ENCODE measurements at regions not wholly inside any gene's neighbourhood (a gene's known extent, or its start where the extent isn't known, plus 50 kb on each side); places are given as distances from the start of the nearest gene placed in this dataset.

- Mint-ChIP-seq H3K27me3 (no peaks in the 10 kb centered on the region), H3K9me3 (peaks cover 22% of the 10 kb centered on the region), H3K27ac (no peak overlapping the region), H3K4me1 (ENCODE audit: low read depth) (no peaks in the 10 kb centered on the region), H3K36me3 (ENCODE audit: low read depth) (no peaks in the 10 kb centered on the region), H3K4me3 (no peak overlapping the region)
- intact Hi-C loops (cut with DNase I, micrococcal nuclease): no loop called here
- ChIA-PET POLR2A (no interaction called here), CTCF (no interaction called here)
- TF ChIP-seq, protein P1, sequence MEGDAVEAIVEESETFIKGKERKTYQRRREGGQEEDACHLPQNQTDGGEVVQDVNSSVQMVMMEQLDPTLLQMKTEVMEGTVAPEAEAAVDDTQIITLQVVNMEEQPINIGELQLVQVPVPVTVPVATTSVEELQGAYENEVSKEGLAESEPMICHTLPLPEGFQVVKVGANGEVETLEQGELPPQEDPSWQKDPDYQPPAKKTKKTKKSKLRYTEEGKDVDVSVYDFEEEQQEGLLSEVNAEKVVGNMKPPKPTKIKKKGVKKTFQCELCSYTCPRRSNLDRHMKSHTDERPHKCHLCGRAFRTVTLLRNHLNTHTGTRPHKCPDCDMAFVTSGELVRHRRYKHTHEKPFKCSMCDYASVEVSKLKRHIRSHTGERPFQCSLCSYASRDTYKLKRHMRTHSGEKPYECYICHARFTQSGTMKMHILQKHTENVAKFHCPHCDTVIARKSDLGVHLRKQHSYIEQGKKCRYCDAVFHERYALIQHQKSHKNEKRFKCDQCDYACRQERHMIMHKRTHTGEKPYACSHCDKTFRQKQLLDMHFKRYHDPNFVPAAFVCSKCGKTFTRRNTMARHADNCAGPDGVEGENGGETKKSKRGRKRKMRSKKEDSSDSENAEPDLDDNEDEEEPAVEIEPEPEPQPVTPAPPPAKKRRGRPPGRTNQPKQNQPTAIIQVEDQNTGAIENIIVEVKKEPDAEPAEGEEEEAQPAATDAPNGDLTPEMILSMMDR (IDR thresholded peaks at IDR 0.05): no peak
- no peak for ATAC-seq (ENCODE audit: poor library complexity)
- Histone ChIP-seq H3K36me3 (ENCODE audit: insufficient read depth, low read length) (no peaks in the 10 kb centered on the region), H3K4me3 (ENCODE audit: low read length) (no peak overlapping the region), H3K4me1 (ENCODE audit: insufficient read depth, low read length) (no peaks in the 10 kb centered on the region), H3K27ac (ENCODE audit: low read depth in 1 of 2, low read length in 2 of 2) (no peak overlapping the region), H3K9me3 (ENCODE audit: control insufficient read depth in 1 of 2, insufficient read depth in 1 of 2, low read length in 2 of 2) (peaks cover 4 to 7% of the 10 kb centered on the region in 2 experiments), H3K27me3 (ENCODE audit: control insufficient read depth in 1 of 2, insufficient read depth in 2 of 2, low read length in 2 of 2) (no peaks in the 10 kb centered on the region)
- no peak for DNase-seq
Observed at GRCh38 chr16:62530426-62530825, 494.2 kb upstream of the CDH8 start.

GRCh38 chr16:62516001-62516400, 479.8 kb upstream of the CDH8 start:
- Histone ChIP-seq H3K4me1 (ENCODE audit: insufficient read depth, low read length) (no peaks in the 10 kb centered on the region), H3K36me3 (ENCODE audit: insufficient read depth, low read length) (no peaks in the 10 kb centered on the region), H3K27me3 (ENCODE audit: control insufficient read depth in 1 of 2, insufficient read depth in 2 of 2, low read length in 2 of 2) (no peaks in the 10 kb centered on the region), H3K27ac (ENCODE audit: low read depth in 1 of 2, low read length in 2 of 2) (no peak overlapping the region), H3K4me3 (ENCODE audit: low read length) (no peak overlapping the region), H3K9me3 (ENCODE audit: control insufficient read depth in 1 of 2, insufficient read depth in 1 of 2, low read length in 2 of 2) (peaks cover 3 to 6% of the 10 kb centered on the region in 2 experiments)
- Mint-ChIP-seq H3K27me3 (no peaks in the 10 kb centered on the region), H3K4me3 (no peak overlapping the region), H3K9me3 (peaks cover 40% of the 10 kb centered on the region), H3K4me1 (ENCODE audit: low read depth) (no peaks in the 10 kb centered on the region), H3K27ac (no peak overlapping the region), H3K36me3 (ENCODE audit: low read depth) (no peaks in the 10 kb centered on the region)
- ChIA-PET POLR2A (no interaction called here), CTCF (no interaction called here)
- intact Hi-C loops (cut with DNase I, micrococcal nuclease): no loop called here
- no peak for ATAC-seq (ENCODE audit: poor library complexity)
- TF ChIP-seq, protein P1 (IDR thresholded peaks at IDR 0.05): no peak
- DNase-seq: no peak

- H3K4me1 Mint-ChIP-seq (ENCODE audit: low read depth): no peaks in the 10 kb centered on the region
- no peak overlapping the region for H3K27ac ChIP-seq (ENCODE audit: low read depth in 1 of 2, low read length in 2 of 2)
- no peak overlapping the region for H3K4me3 Mint-ChIP-seq
- intact Hi-C loops (cut with DNase I, micrococcal nuclease): no loop called here
- DNase-seq (no peak), ATAC-seq (ENCODE audit: poor library complexity) (no peak)
- H3K9me3 ChIP-seq (ENCODE audit: control insufficient read depth in 1 of 2, insufficient read depth in 1 of 2, low read length in 2 of 2): peaks cover 0 to 6% of the 10 kb centered on the region in 2 experiments
- CTCF ChIA-PET: no interaction called here
- no peaks in the 10 kb centered on the region for H3K27me3 Mint-ChIP-seq
- no peak overlapping the region for H3K4me3 ChIP-seq (ENCODE audit: low read length)
- H3K27ac Mint-ChIP-seq: no peak overlapping the region
- no peaks in the 10 kb centered on the region for H3K36me3 Mint-ChIP-seq (ENCODE audit: low read depth)
- no peaks in the 10 kb centered on the region for H3K4me1 ChIP-seq (ENCODE audit: insufficient read depth, low read length)
- TF ChIP-seq, protein P1 (IDR thresholded peaks at IDR 0.05): no peak
- H3K27me3 ChIP-seq (ENCODE audit: control insufficient read depth in 1 of 2, insufficient read depth in 2 of 2, low read length in 2 of 2): no peaks in the 10 kb centered on the region
- peaks cover 27% of the 10 kb centered on the region for H3K9me3 Mint-ChIP-seq
- H3K36me3 ChIP-seq (ENCODE audit: insufficient read depth, low read length): no peaks in the 10 kb centered on the region
- POLR2A ChIA-PET: no interaction called here
Observed at GRCh38 chr16:62503073-62503472, 466.8 kb upstream of the CDH8 start.

All from CD4-positive, alpha-beta T cell (primary cell).